NCI-H748 (cell line): ENCODE measurements at regions not wholly inside any gene's neighbourhood (a gene's known extent, or its start where the extent isn't known, plus 50 kb on each side); places are given as distances from the start of the nearest gene placed in this dataset.
"Not testable (repeated sequence)": the region's sequence is repeated elsewhere in the genome, so short reads cannot be mapped to it uniquely, and the experiment has no call there.

ENCODE experiments used
- DNase-seq: peaks from one replicate; lab custom pipeline; 2025; ENCODE audit not compliant: unreplicated experiment; lab: John Stamatoyannopoulos, UW

- DNase-seq = no peak
Measured at GRCh38 chr1:29634746-29635335, 398.5 kb downstream of the PTPRU start.

- DNase-seq = no peak
Measured at GRCh38 chr1:29634324-29634723, 398.0 kb downstream of the PTPRU start.

DNA sequence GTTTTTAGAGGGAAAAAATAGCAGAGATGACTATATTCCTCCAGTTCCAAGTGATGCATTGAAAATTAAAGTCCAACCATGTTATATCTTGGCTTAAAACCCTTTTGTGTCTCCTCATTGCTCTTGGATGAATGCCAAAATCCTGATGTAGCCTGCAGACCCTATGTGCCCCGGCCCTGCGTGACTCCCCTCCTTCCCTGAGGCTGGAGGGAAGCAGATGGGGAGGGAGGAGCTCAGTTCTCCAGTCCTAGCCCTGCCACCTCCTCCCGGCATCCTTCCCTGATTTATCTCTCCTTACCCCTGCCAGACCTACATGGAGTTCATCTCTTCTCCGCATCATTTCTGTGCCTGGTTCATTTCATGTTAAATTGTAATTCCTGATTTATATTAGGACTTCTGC, 397.4 kb downstream of the PTPRU start:
- DNase-seq = peak; percentile 46

DNA sequence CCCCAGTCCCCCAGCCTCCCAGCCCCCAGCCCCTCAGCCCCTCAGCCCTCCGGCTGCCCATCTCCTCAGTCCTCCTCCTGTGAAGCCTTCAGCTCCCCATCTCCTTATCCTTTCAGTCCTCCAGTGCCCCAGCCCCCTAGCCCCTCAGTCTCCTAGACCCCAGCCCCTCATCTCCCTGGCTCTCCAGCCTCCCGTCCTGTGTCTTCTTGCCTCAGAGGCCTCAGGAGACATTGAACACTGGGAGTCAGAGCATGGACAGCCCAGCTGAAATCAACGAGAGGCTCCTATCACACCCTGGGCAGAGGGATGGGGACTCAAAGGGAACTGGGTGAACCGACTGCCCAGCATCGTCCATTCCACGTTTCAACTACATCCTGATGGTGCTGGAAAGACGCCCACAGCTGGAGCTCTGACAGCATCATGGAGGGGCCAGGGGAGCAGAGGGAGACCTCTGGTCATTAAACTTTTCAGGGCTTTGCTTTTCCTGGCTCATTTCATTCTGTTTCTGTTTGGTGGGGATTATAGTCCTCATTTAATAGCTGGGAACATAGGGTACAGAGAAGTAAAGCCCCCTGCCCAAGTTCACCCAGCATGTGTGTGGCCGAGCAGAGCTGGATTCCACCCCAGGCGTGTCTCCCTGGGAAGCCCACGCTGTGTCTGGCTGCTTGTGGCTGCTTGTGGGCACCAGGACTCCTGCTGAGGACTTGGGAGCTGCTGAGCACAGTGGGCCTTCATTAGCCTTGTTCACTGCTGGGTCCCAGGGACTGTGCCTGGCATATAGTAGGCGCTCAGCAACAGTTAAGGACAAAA, 396.7 kb downstream of the PTPRU start:
- no peak for DNase-seq

DNA sequence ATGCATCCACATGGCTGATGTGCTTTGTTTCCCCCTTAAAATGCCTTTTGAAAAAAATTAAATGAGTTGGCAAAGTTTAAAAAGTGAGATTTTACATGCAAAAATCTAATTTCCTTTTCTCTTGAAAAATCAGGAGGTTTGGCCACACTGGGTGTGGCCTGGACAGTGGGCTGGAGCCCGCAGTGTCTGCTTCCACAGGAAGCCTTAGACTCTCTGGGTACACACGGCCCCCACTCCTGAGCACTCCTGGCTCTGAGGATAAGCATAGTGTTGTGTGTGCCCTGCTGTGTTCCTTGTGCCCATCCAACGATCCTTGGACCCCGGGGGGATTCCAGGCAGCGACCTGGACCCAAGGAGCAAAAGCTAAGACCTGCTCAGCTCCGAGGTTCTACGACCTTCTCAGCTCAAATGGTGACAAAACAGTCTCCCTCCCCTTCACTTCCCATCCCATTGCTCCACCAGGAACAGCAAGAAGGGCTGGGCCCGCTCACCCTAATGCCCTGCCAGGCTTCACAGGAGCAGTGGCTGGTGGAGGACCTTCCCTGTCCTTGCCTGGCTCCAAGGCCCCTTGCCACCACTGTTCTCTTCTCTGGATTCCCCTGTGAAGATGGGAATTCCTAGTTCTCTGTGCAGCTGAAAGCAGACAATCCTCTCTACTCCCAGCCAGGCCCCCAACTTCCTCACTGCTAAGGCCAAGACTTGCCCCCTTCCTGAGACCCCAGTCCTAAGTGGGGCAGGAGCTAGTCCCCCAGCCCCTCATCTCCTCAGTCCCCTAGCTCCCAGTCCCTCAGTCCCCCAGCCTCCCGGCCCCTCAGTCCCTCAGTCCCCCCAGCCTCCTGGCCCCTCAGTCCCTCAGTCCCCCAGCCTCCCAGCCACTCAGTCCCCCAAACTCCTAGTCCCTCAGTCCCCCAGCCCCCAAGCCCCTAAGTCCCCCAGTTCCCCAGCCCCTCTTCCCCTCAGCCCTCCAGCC, 395.8 kb downstream of the PTPRU start:
- no peak for DNase-seq

DNA sequence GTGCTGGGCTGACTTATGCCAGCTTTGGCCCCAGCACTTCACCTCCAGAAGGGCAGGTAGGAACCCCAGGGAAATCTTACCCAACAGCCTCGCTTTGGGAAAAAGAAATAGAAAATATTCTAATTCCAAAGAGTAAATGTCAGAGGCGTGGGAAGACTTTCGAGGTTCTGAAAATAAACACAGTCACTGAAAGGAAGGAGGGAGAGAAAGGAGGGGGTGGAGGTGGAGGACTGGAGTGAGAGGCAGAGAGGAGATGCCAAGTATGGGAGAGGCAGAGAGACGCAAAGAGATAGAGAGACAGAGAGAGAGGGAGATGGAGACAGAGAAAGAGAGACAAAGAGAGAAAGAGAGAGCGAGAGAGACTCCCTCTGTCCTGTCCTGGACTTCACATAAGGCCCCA, 395.0 kb downstream of the PTPRU start:
- DNase-seq = no peak

- no peak for DNase-seq
Measured at GRCh38 chr1:29630756-29631155, 394.4 kb downstream of the PTPRU start.

DNA sequence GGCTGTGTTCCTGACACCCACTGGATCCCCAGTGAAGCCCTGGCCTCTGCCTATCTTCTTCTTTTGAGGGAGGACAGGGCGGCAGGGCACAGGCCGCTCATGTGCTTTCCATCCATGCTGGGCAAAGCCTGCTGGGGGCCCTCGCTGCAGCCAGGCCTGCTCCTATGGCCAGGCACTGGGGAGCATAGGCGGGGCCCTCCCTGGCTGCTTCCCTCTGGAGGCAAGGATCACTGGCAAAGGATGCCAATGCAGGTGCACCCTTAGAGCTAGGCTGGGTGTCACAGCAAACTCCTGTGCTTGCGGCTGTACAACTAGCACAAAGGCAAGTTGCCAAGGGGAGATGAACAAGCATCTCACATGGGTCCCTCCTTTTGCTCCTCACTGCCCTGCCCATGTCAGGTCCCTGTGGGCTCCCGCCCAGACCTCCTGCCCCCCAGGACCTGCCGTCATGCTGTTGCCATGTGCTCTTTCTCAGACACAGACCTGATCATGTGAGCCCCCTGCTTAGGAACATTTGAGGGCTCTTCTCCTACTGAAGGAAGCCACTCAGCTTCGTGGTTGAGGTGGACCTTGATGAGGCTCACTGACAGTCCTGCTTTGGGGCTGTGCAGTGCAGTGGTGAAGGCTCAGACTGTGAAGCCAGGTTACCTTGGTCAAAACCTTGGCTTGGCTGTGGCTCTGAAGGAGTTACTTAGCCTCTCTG, 393.6 kb downstream of the PTPRU start:
- DNase-seq = no peak

DNA sequence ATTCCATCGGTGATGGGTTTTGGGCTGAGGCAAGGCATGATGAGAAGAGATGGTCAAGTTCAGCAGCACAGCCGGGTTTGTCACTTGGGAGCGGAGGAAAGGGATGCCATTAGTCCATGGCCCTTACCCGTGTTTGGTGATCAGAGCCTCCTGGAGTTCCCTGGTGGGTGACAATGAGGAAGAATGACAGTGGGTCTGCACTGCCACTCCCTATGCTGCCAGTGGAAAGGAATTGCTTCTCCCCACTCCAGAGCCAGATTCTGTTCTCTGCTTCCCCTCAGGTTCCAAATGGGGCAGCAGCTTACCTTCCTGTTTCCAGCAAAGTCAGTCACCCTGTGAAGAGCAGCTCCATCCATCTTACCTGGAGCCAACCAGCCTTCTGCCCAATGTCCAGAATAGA, 393.1 kb downstream of the PTPRU start:
- no peak for DNase-seq

- DNase-seq = no peak
Measured at GRCh38 chr1:29628190-29628589, 391.9 kb downstream of the PTPRU start.

- DNase-seq = no peak
Measured at GRCh38 chr1:29626726-29627125, 390.4 kb downstream of the PTPRU start.

DNA sequence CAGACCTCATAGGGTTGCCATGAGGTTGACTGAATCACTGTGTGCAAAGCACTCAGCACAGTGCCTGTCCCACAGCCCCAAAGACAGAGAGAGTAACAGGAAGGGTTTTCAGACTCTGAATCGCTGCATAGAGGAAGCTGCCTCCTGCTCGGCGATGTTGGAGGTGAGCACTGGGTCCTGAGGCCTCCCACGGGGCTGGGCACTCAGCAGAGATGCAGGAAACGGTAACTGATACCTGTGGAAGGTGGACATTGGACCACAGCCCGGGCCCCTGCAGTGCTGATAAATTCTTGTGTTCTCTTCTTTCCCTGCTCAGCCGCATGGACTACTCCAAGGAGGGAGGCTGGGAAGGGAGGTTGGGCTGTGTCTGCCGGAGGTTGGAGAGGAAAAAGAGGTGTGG, 389.7 kb downstream of the PTPRU start:
- no peak for DNase-seq

- DNase-seq = no peak
Measured at GRCh38 chr1:29625084-29625420, 388.7 kb downstream of the PTPRU start.

GRCh38 chr1:29624320-29625083, 388.2 kb downstream of the PTPRU start:
- DNase-seq = no peak

GRCh38 chr1:29623501-29623900, 387.2 kb downstream of the PTPRU start:
- no peak for DNase-seq

DNA sequence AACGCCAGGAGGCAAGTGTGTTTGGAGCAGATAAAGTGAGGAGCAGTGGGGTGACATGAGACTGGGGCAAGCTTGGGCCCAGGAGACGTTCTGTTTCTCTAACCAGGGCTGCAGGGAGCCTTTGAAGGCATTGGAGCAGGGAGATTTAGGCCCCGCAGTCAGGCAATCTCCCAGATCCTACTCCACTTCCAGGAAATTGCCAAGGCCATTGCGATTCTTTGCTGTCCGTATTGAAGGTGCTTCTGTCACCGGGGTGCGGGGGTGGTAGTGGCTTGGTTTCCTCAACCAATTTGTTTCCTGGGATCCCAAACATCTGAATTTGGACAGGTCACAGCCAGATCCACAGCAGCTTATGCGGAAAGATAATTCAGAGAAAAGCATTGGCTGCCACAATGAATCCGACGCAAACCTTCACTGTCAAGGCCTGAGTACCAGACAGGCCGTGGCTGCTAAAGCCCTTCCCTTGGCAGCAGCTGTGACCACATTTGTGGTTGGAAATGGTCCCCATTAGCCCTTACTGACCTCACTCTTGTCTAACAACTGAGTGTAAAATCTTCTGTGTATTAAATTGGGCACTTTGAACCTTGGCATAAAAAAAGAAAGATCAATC, 385.6 kb downstream of the PTPRU start:
- no peak for DNase-seq

DNA sequence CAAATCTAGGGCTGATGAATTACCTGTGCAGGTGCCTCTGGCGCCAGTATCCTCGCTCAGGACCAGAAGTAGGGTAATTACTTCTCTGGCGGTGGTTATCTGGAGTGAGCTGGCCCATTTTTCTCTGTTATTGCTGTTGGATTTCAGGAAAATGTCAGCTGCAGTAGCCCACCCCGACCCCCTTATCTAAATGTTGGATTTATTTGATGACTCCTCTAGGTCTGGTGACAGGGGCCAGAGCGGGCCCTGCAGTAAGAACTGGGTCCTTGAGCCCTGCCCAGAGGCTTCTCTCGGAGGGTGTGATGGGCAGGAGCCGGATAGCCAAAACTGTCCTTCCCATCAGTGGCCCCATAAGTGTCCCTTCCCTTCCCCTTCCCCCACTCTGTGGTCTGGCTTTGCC, 384.3 kb downstream of the PTPRU start:
- DNase-seq = no peak

GRCh38 chr1:29607236-29607635, 370.9 kb downstream of the PTPRU start:
- DNase-seq = no peak

GRCh38 chr1:29604796-29605195, 368.5 kb downstream of the PTPRU start:
- not testable (repeated sequence) for DNase-seq

DNA sequence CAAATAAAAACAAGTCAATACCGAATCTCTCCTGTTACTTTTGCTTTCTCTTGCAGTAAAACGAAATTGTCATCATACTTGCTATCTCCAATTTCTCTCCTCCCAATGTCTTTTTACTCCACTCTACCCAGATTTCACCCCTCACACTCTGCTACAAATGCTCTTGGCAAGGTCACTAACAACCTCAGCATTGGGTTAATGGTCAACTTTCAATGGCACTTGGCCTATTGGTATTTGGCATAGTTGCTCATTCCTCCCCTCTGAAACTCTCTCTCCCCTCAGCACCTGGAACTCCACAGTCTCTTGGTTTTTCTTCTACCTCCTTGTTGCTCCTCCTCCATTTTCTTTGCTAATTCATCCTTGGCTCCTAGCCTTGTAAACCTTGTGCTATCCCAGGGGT, 367.3 kb downstream of the PTPRU start:
- DNase-seq = no peak
